Hepatocyte (in vitro differentiated cells): ENCODE measurements at regions not wholly inside any gene's neighbourhood (a gene's known extent, or its start where the extent isn't known, plus 50 kb on each side); places are given as distances from the start of the nearest gene placed in this dataset.

Source experiments
- DNase-seq: peaks from one replicate; pipeline ENCODE4 v3.0.0-alpha.2; 2016; ENCODE audit warnings: low spot score
- H2AFZ ChIP-seq: fragments of 200-600 bp; sonication (generic); 2 replicates; pipeline ENCODE4 v1.6.0; 2016; ENCODE audit warnings: antibody characterized with exemption, mild to moderate bottlenecking
- H3K27ac ChIP-seq: fragments of 200-600 bp; sonication (generic); 2 replicates; pipeline ENCODE4 v1.5.1; 2016; ENCODE audit warnings: mild to moderate bottlenecking
- H3K27me3 ChIP-seq: fragments of 200-600 bp; sonication (generic); 2 replicates; pipeline ENCODE4 v1.6.1; 2016
- H3K36me3 ChIP-seq: fragments of 200-600 bp; sonication (generic); replicated peaks from 2 replicates; pipeline ENCODE4 v1.5.1; 2016; ENCODE audit warnings: low read depth; ENCODE audit not compliant: insufficient read depth
- H3K4me1 ChIP-seq: fragments of 200-600 bp; sonication (generic); 2 replicates; pipeline ENCODE4 v1.5.1; 2016; ENCODE audit warnings: mild to moderate bottlenecking, moderate library complexity; ENCODE audit not compliant: insufficient read depth
- H3K4me2 ChIP-seq: fragments of 200-600 bp; sonication (generic); 2 replicates; pipeline ENCODE4 v1.6.0; 2016
- H3K4me3 ChIP-seq: fragments of 200-600 bp; sonication (generic); 2 replicates; pipeline ENCODE4 v1.5.1; 2016; ENCODE audit warnings: mild to moderate bottlenecking
- H3K79me2 ChIP-seq: fragments of 200-600 bp; sonication (generic); 2 replicates; pipeline ENCODE4 v1.6.0; 2017; ENCODE audit warnings: mild to moderate bottlenecking
- H3K9me2 ChIP-seq: fragments of 200-600 bp; sonication (generic); replicated peaks from 2 replicates; pipeline ENCODE4 v1.6.0; 2017; ENCODE audit warnings: mild to moderate bottlenecking; ENCODE audit not compliant: insufficient read depth
- H3K9me3 ChIP-seq: fragments of 200-600 bp; sonication (generic); 2 replicates; pipeline ENCODE4 v1.5.1; 2016; ENCODE audit warnings: low read depth, mild to moderate bottlenecking
- H4K20me1 ChIP-seq: fragments of 200-600 bp; sonication (generic); 2 replicates; pipeline ENCODE4 v1.6.0; 2016; ENCODE audit warnings: mild to moderate bottlenecking; ENCODE audit not compliant: insufficient read depth, poor library complexity, severe bottlenecking
- EZH2 ChIP-seq: fragments of 200-600 bp; sonication (generic); IDR thresholded peaks from 2 replicates; pipeline ENCODE4 v1.6.1; 2016; ENCODE audit warnings: antibody characterized with exemption, mild to moderate bottlenecking, borderline replicate concordance
- EZH2phosphoT487 ChIP-seq: fragments of 200-600 bp; sonication (generic); IDR thresholded peaks from one replicate; pipeline ENCODE4 v1.6.1; 2018; ENCODE audit warnings: antibody characterized with exemption, mild to moderate bottlenecking, low read depth, moderate library complexity; ENCODE audit not compliant: unreplicated experiment, severe bottlenecking
- WGBS: methylation state at CpG from one replicate; pipeline ENCODE4 v1.1.6; 2016; ENCODE audit warnings: low lambda C conversion rate; ENCODE audit errors: missing lambda C conversion rate; 5-methylcytosine and 5-hydroxymethylcytosine counted together
- TF ChIP-seq, protein P1 (sequence below): fragments of 200-600 bp; sonication (generic); IDR thresholded peaks from 2 replicates; pipeline ENCODE4 v1.5.1; 2016; ENCODE audit warnings: antibody characterized with exemption, mild to moderate bottlenecking; ENCODE audit not compliant: poor library complexity

DNA sequence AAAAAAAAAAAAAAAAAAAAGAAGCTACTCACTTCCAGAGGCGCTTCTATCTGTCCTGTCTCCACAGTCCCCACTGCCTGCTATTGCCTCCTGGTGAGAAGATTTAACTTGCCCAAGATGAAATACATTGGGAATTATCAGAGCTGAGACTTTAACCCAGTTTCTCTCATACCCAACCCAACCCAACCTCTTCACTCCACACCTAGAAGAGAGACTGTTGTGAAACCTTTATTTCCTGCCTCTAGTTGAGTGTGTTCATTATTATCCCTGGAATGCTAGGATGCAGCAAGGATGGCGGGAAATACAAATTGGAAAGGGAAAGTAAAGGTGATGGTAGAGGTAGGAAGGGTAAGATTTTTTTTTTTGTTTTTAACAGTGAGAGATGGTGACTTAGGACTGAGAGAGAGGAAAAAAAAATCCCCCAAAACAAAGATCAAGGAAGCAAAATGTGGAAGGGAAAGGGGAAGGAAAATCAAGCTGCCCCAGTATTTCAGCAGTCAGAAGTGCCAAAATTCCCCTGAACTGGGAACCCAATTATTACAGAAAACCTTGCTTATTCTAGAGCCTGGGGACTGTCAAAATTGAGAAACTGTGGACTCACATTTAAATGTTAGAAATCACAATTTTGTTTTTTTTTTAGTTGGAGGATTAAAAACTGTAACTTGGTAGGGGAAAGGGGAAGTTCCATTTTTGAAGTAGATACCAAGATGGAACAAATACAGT lies 253.0 kb downstream of the PTTG2 start:
- no peaks in the 10 kb centered on the region for H3K9me3 ChIP-seq
- TF ChIP-seq EZH2phosphoT487 = no peak
- TF ChIP-seq EZH2 = no peak
- TF ChIP-seq, protein P1, sequence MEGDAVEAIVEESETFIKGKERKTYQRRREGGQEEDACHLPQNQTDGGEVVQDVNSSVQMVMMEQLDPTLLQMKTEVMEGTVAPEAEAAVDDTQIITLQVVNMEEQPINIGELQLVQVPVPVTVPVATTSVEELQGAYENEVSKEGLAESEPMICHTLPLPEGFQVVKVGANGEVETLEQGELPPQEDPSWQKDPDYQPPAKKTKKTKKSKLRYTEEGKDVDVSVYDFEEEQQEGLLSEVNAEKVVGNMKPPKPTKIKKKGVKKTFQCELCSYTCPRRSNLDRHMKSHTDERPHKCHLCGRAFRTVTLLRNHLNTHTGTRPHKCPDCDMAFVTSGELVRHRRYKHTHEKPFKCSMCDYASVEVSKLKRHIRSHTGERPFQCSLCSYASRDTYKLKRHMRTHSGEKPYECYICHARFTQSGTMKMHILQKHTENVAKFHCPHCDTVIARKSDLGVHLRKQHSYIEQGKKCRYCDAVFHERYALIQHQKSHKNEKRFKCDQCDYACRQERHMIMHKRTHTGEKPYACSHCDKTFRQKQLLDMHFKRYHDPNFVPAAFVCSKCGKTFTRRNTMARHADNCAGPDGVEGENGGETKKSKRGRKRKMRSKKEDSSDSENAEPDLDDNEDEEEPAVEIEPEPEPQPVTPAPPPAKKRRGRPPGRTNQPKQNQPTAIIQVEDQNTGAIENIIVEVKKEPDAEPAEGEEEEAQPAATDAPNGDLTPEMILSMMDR = no peak
- no peak overlapping the region for H3K27ac ChIP-seq
- H3K27me3 ChIP-seq = no peaks in the 10 kb centered on the region
- no peaks in the 10 kb centered on the region for H3K79me2 ChIP-seq
- H3K9me2 ChIP-seq = no peaks in the 10 kb centered on the region
- no peak overlapping the region for H2AFZ ChIP-seq
- 96% methylated on average over 2 of the region's 2 CpGs for WGBS
- H3K4me2 ChIP-seq = no peak overlapping the region
- no peaks in the 10 kb centered on the region for H3K36me3 ChIP-seq
- no peak for DNase-seq
- no peak overlapping the region for H3K4me3 ChIP-seq
- H3K4me1 ChIP-seq = no peaks in the 10 kb centered on the region
- no peaks in the 10 kb centered on the region for H4K20me1 ChIP-seq

DNA sequence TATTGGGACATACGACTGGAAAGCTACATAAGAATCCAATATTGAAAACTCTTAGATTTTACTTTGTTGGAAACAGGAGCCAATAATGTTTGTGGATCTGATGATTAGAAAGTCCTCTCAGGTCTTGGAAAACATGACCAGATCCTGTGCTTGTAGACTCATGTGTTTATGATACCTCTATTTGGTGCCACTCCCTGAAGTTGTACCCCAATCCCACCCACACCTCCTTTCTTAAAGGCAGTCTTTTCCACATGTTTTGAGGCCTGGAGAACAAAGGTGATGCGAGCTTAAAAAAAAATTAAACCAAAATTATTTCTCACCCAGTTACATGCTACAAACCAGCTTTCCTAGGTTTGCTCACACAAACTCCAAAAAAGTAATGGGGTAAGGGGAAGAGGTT lies 262.7 kb downstream of the PTTG2 start:
- H2AFZ ChIP-seq = no peak overlapping the region
- no peaks in the 10 kb centered on the region for H3K36me3 ChIP-seq
- H3K27ac ChIP-seq = peak overlapping the region; percentile 77
- no peaks in the 10 kb centered on the region for H3K79me2 ChIP-seq
- WGBS = 91% methylated on average over 2 of the region's 2 CpGs
- TF ChIP-seq, protein P1 = no peak
- TF ChIP-seq EZH2 (no peak), EZH2phosphoT487 (no peak)
- H3K9me3 ChIP-seq = no peaks in the 10 kb centered on the region
- peak overlapping the region; percentile 51 for H3K4me2 ChIP-seq
- no peaks in the 10 kb centered on the region for H4K20me1 ChIP-seq
- no peaks in the 10 kb centered on the region for H3K9me2 ChIP-seq
- H3K4me1 ChIP-seq = peaks cover 23% of the 10 kb centered on the region
- H3K27me3 ChIP-seq = no peaks in the 10 kb centered on the region
- no peak for DNase-seq
- H3K4me3 ChIP-seq = no peak overlapping the region

DNA sequence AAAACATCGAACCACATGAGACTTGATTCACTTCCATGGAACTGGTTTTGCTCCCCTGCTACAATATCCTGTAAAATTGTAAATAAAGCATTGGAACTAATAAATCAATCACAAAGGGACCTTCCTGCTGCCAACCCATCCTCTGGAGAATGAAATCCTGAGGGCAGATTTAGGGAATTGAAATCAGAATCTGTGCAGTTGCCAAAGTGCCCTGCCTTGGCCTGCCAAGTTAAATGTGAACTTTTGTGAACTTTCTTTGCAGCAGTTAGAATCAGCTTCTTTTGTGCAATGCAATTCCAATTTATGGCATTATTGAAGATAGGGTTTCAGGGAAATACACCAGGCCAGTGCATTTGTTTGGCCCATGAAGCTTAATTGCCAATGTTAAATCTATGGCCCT lies 263.1 kb downstream of the PTTG2 start:
- no peaks in the 10 kb centered on the region for H3K27me3 ChIP-seq
- no peaks in the 10 kb centered on the region for H3K79me2 ChIP-seq
- H4K20me1 ChIP-seq = no peaks in the 10 kb centered on the region
- no peak for DNase-seq
- no peaks in the 10 kb centered on the region for H3K36me3 ChIP-seq
- H3K27ac ChIP-seq = peak overlapping the region; percentile 77
- H3K4me3 ChIP-seq = no peak overlapping the region
- no peaks in the 10 kb centered on the region for H3K9me3 ChIP-seq
- TF ChIP-seq, protein P1 = no peak
- no peak for TF ChIP-seq EZH2
- no peak for TF ChIP-seq EZH2phosphoT487
- 24% methylated on average over 1 of the region's 1 CpG for WGBS
- no peak overlapping the region for H2AFZ ChIP-seq
- no peaks in the 10 kb centered on the region for H3K9me2 ChIP-seq
- peak overlapping the region; percentile 51 for H3K4me2 ChIP-seq
- H3K4me1 ChIP-seq = peaks cover 23% of the 10 kb centered on the region
